ENCODE measurements at regions not wholly inside any gene's neighbourhood (a gene's known extent, or its start where the extent isn't known, plus 50 kb on each side); places are given as distances from the start of the nearest gene placed in this dataset.

DNA sequence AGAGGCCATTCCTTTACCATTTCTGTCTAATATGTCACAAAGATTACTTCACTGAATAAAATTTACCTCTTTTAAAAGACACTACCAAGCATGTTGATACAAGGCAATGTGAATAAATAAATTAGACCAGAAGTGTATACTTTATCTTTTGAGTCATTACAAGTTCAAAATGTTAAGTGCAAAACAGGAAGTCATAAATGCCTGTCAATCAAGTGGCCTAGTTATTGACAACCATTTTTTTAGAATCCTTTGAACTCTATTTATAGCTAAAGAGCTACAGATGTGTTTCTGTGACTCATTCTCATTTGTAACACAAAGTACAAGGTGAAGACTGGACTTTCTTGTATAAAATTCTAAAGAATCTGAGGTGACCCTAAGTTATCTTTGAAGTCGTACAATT lies 602.7 kb upstream of the SEMA6A start:
- TF ChIP-seq, protein P1, sequence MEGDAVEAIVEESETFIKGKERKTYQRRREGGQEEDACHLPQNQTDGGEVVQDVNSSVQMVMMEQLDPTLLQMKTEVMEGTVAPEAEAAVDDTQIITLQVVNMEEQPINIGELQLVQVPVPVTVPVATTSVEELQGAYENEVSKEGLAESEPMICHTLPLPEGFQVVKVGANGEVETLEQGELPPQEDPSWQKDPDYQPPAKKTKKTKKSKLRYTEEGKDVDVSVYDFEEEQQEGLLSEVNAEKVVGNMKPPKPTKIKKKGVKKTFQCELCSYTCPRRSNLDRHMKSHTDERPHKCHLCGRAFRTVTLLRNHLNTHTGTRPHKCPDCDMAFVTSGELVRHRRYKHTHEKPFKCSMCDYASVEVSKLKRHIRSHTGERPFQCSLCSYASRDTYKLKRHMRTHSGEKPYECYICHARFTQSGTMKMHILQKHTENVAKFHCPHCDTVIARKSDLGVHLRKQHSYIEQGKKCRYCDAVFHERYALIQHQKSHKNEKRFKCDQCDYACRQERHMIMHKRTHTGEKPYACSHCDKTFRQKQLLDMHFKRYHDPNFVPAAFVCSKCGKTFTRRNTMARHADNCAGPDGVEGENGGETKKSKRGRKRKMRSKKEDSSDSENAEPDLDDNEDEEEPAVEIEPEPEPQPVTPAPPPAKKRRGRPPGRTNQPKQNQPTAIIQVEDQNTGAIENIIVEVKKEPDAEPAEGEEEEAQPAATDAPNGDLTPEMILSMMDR (conservative IDR thresholded peaks at IDR 0.05; ENCODE audit: low read depth in 2 of 2): no peak
- no peak for TF ChIP-seq CREB1 (CRISPR knock-in tag; IDR thresholded peaks at IDR 0.05; ENCODE audit: low read depth)
- no peak for TF ChIP-seq POLR2AphosphoS5 (IDR thresholded peaks at IDR 0.05; ENCODE audit: low read depth)
- no peak for TF ChIP-seq EZH2 (IDR thresholded peaks at IDR 0.05; ENCODE audit: low read depth, unreplicated experiment)
- TF ChIP-seq EZH2phosphoT487 (IDR thresholded peaks at IDR 0.05; ENCODE audit: unreplicated experiment): no peak
- TF ChIP-seq ZNF114 (CRISPR knock-in tag; IDR thresholded peaks at IDR 0.05): no peak
- TF ChIP-seq, protein P2, sequence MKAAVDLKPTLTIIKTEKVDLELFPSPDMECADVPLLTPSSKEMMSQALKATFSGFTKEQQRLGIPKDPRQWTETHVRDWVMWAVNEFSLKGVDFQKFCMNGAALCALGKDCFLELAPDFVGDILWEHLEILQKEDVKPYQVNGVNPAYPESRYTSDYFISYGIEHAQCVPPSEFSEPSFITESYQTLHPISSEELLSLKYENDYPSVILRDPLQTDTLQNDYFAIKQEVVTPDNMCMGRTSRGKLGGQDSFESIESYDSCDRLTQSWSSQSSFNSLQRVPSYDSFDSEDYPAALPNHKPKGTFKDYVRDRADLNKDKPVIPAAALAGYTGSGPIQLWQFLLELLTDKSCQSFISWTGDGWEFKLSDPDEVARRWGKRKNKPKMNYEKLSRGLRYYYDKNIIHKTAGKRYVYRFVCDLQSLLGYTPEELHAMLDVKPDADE (IDR thresholded peaks at IDR 0.05): no peak
- TF ChIP-seq, protein P3, sequence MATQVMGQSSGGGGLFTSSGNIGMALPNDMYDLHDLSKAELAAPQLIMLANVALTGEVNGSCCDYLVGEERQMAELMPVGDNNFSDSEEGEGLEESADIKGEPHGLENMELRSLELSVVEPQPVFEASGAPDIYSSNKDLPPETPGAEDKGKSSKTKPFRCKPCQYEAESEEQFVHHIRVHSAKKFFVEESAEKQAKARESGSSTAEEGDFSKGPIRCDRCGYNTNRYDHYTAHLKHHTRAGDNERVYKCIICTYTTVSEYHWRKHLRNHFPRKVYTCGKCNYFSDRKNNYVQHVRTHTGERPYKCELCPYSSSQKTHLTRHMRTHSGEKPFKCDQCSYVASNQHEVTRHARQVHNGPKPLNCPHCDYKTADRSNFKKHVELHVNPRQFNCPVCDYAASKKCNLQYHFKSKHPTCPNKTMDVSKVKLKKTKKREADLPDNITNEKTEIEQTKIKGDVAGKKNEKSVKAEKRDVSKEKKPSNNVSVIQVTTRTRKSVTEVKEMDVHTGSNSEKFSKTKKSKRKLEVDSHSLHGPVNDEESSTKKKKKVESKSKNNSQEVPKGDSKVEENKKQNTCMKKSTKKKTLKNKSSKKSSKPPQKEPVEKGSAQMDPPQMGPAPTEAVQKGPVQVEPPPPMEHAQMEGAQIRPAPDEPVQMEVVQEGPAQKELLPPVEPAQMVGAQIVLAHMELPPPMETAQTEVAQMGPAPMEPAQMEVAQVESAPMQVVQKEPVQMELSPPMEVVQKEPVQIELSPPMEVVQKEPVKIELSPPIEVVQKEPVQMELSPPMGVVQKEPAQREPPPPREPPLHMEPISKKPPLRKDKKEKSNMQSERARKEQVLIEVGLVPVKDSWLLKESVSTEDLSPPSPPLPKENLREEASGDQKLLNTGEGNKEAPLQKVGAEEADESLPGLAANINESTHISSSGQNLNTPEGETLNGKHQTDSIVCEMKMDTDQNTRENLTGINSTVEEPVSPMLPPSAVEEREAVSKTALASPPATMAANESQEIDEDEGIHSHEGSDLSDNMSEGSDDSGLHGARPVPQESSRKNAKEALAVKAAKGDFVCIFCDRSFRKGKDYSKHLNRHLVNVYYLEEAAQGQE (IDR thresholded peaks at IDR 0.05; ENCODE audit: unreplicated experiment): no peak
- TF ChIP-seq JUNB (IDR thresholded peaks at IDR 0.05; ENCODE audit: unreplicated experiment): no peak
- TF ChIP-seq ZNF331 (CRISPR knock-in tag; IDR thresholded peaks at IDR 0.05; ENCODE audit: low read depth): no peak
- TF ChIP-seq STAT1 (IDR thresholded peaks at IDR 0.05; ENCODE audit: unreplicated experiment): no peak

Measured in GM23338 (cell line).